ENCODE measurements at regions not wholly inside any gene's neighbourhood (a gene's known extent, or its start where the extent isn't known, plus 50 kb on each side); places are given as distances from the start of the nearest gene placed in this dataset.

DNA sequence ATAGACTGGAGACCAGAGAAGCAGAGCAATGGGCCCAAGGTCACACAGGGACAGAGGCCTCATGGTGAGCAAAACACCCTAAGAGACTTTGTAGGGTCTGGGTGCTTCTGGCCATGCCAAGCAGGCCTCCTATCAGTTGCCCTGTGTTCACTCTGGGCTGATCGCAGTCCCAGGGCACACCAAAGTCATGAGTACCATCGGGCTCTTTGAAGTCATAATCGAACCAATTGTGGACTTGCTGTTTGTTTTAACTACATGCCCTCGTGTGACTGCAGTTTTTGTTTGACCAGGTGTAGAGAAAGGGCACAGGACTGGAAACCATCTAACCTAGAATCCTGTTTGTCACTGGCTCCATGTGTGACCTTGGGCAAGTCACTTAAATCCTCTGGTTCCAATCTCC is 172.5 kb upstream of the CPEB2 start:
- no peak overlapping the region for H2BK5ac ChIP-seq (ENCODE audit: low read depth, low read length)
- no peaks in the 10 kb centered on the region for H3K4me1 ChIP-seq (replicated peaks in 1 of 4; ENCODE audit: control insufficient read depth in 3 of 4, insufficient read depth in 4 of 4, low read length in 3 of 4)
- no peak overlapping the region for H4K8ac ChIP-seq (ENCODE audit: extremely low read depth, insufficient read depth, low read length)
- H3K4me2 ChIP-seq (ENCODE audit: insufficient read depth in 1 of 2, low read depth in 2 of 2, low read length in 2 of 2), result no peak overlapping the region
- H2AK5ac ChIP-seq (ENCODE audit: low read depth, low read length), result no peak overlapping the region
- no peaks in the 10 kb centered on the region for H3K27me3 ChIP-seq (replicated peaks in 1 of 4; ENCODE audit: control insufficient read depth in 3 of 4, extremely low read depth in 1 of 4, insufficient read depth in 3 of 4, low read length in 3 of 4)
- no peak overlapping the region for H3K9ac ChIP-seq (replicated peaks in 1 of 4; ENCODE audit: extremely low read depth in 1 of 4, low read depth in 3 of 4, low read length in 3 of 4)
- no peak overlapping the region for H2BK15ac ChIP-seq (ENCODE audit: low read length)
- no peak overlapping the region for H3K56ac ChIP-seq (replicated peaks; ENCODE audit: insufficient read length, low read depth, low read length)
- no peak overlapping the region for H3K27ac ChIP-seq (ENCODE audit: low read depth, low read length)
- H3K4me3 ChIP-seq (ENCODE audit: extremely low read depth in 1 of 4, insufficient read depth in 2 of 4, low read depth in 3 of 4, low read length in 4 of 4), result no peak overlapping the region
- 0 out of 2 replicates have a peak, but pooled peaks cover 2% of the 10 kb centered on the region for H3K23me2 ChIP-seq (ENCODE audit: low read depth, low read length)
- H3K79me1 ChIP-seq (ENCODE audit: low read depth, low read length), result no peaks in the 10 kb centered on the region
- H4K20me1 ChIP-seq (replicated peaks in 1 of 2; ENCODE audit: control insufficient read depth in 1 of 2, insufficient read depth in 2 of 2, low read length in 2 of 2), result no peaks in the 10 kb centered on the region
- no peak overlapping the region for H2BK20ac ChIP-seq (ENCODE audit: low read length)
- DNase-seq (ENCODE audit: low read depth in 1 of 2, low spot score in 2 of 2) (no peak), FAIRE-seq (no peak)
- ChIA-PET POLR2A (ENCODE audit: partially characterized antibody) (no interaction called here), CTCF (ENCODE audit: partially characterized antibody) (interaction anchor here (0.6 to 1.0 kb wide), 3 partner anchors 13 to 402 kb away, joined by 3 read pairs; no protein-coding TSS in a partner anchor)
- no peaks in the 10 kb centered on the region for H3K36me3 ChIP-seq (ENCODE audit: control insufficient read depth in 2 of 4, insufficient read depth in 4 of 4, low read length in 3 of 4)
- no peak overlapping the region for H3K18ac ChIP-seq (ENCODE audit: extremely low read depth, low read length)
- no peak overlapping the region for H2AFZ ChIP-seq (ENCODE audit: low read length)
- H3K14ac ChIP-seq (ENCODE audit: insufficient read length), result no peak overlapping the region
- WGBS, 2 experiments (ENCODE audit: extremely low coverage in 1 of 2, insufficient coverage in 1 of 2, insufficient read length in 1 of 2, insufficient replicate concordance in 2 of 2, low coverage in 1 of 2, low lambda C conversion rate in 2 of 2, missing lambda C conversion rate in 1 of 2), result 95% methylated on average over 4 of the region's 4 CpGs; no CpG with 5 or more reads in 1 of the 2 experiments
- H3K79me2 ChIP-seq (ENCODE audit: control insufficient read depth in 1 of 2, insufficient read depth in 2 of 2, low read length in 2 of 2), result no peaks in the 10 kb centered on the region
- H3K23ac ChIP-seq (ENCODE audit: insufficient read length), result no peak overlapping the region
- H4K91ac ChIP-seq (replicated peaks; ENCODE audit: insufficient read length, low read length), result no peak overlapping the region
- no peak overlapping the region for H2BK12ac ChIP-seq (ENCODE audit: low read depth, low read length)
- H4K5ac ChIP-seq (ENCODE audit: insufficient read length, low read depth, low read length), result no peak overlapping the region
- H3K9me3 ChIP-seq (ENCODE audit: insufficient read depth in 2 of 2, low read depth in 1 of 2, low read length in 1 of 2), result no peaks in the 10 kb centered on the region
- no peak overlapping the region for H3K4ac ChIP-seq (replicated peaks; ENCODE audit: insufficient read length, low read depth, low read length)
- H2BK120ac ChIP-seq (replicated peaks; ENCODE audit: low read depth, low read length), result no peak overlapping the region
- no peak for TF ChIP-seq HDAC2 (IDR thresholded peaks at IDR 0.05; ENCODE audit: borderline replicate concordance in 1 of 2, low read depth in 2 of 2, low read length in 2 of 2)
- TF ChIP-seq SP4 (IDR thresholded peaks at IDR 0.05; ENCODE audit: low read length), result no peak
- TF ChIP-seq HDAC6 (IDR thresholded peaks at IDR 0.05; ENCODE audit: low read depth, low read length), result no peak
- TF ChIP-seq, protein P1, sequence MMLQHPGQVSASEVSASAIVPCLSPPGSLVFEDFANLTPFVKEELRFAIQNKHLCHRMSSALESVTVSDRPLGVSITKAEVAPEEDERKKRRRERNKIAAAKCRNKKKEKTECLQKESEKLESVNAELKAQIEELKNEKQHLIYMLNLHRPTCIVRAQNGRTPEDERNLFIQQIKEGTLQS (IDR thresholded peaks at IDR 0.05; ENCODE audit: insufficient read depth, low read depth, low read length), result no peak
- TF ChIP-seq SP1 (IDR thresholded peaks at IDR 0.05; ENCODE audit: low read depth, low read length), result no peak
- TF ChIP-seq EP300 (IDR thresholded peaks at IDR 0.05; ENCODE audit: borderline replicate concordance in 1 of 2, low read depth in 2 of 2, low read length in 2 of 2), result no peak
- TF ChIP-seq SP2 (IDR thresholded peaks at IDR 0.05; ENCODE audit: low read length), result no peak
- TF ChIP-seq POLR2A (IDR thresholded peaks at IDR 0.05; ENCODE audit: control extremely low read depth in 1 of 2, low read depth in 2 of 2, low read length in 2 of 2), result no peak
- no peak for TF ChIP-seq POU5F1 (IDR thresholded peaks at IDR 0.05; ENCODE audit: low read depth, low read length)
- no peak for TF ChIP-seq FOSL1 (IDR thresholded peaks at IDR 0.05; ENCODE audit: insufficient read depth, low read depth, low read length)
- TF ChIP-seq, protein P2, sequence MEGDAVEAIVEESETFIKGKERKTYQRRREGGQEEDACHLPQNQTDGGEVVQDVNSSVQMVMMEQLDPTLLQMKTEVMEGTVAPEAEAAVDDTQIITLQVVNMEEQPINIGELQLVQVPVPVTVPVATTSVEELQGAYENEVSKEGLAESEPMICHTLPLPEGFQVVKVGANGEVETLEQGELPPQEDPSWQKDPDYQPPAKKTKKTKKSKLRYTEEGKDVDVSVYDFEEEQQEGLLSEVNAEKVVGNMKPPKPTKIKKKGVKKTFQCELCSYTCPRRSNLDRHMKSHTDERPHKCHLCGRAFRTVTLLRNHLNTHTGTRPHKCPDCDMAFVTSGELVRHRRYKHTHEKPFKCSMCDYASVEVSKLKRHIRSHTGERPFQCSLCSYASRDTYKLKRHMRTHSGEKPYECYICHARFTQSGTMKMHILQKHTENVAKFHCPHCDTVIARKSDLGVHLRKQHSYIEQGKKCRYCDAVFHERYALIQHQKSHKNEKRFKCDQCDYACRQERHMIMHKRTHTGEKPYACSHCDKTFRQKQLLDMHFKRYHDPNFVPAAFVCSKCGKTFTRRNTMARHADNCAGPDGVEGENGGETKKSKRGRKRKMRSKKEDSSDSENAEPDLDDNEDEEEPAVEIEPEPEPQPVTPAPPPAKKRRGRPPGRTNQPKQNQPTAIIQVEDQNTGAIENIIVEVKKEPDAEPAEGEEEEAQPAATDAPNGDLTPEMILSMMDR (IDR thresholded peaks at IDR 0.05; ENCODE audit: control extremely low read depth in 1 of 3, insufficient read depth in 1 of 3, low read depth in 1 of 3, low read length in 3 of 3), result no peak

All from H1 (cell line).